B cell (primary cell): ENCODE measurements at regions not wholly inside any gene's neighbourhood (a gene's known extent, or its start where the extent isn't known, plus 50 kb on each side); places are given as distances from the start of the nearest gene placed in this dataset.

ENCODE experiments used
- EZH2 ChIP-seq: IDR thresholded peaks from 2 replicates; pipeline ENCODE4 v1.6.1; 2012; ENCODE audit warnings: borderline replicate concordance, low read depth, mild to moderate bottlenecking, moderate library complexity, low read length; ENCODE audit not compliant: insufficient read depth, poor library complexity, severe bottlenecking
- TF ChIP-seq, protein P1 (sequence below): fragments of 200-600 bp; IDR thresholded peaks from one replicate; pipeline ENCODE4 v1.8.0; 2022; ENCODE audit warnings: antibody characterized with exemption, mild to moderate bottlenecking

DNA sequence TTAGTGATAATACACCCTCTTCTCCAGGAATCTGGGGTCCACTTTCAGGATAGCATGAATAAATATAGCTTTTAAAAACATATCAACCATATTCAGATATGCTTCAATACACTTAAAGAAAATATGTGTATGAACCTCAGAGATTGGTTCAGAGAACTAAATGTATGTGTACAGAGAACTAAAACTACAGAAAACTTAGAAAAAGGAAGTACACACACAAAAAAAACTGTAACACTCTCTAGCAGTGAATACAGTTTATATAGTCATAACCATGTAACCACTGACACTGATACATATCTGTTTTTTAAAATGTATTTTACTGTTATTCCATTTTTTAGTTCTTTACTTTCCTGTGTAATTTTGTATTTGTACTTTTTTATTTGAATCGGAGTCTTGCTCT is 365.2 kb downstream of the RPS4Y2 start:
- TF ChIP-seq, protein P1, sequence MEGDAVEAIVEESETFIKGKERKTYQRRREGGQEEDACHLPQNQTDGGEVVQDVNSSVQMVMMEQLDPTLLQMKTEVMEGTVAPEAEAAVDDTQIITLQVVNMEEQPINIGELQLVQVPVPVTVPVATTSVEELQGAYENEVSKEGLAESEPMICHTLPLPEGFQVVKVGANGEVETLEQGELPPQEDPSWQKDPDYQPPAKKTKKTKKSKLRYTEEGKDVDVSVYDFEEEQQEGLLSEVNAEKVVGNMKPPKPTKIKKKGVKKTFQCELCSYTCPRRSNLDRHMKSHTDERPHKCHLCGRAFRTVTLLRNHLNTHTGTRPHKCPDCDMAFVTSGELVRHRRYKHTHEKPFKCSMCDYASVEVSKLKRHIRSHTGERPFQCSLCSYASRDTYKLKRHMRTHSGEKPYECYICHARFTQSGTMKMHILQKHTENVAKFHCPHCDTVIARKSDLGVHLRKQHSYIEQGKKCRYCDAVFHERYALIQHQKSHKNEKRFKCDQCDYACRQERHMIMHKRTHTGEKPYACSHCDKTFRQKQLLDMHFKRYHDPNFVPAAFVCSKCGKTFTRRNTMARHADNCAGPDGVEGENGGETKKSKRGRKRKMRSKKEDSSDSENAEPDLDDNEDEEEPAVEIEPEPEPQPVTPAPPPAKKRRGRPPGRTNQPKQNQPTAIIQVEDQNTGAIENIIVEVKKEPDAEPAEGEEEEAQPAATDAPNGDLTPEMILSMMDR, result no peak
- TF ChIP-seq EZH2, result no peak
